Panc1 (cell line): ENCODE measurements at regions not wholly inside any gene's neighbourhood (a gene's known extent, or its start where the extent isn't known, plus 50 kb on each side); places are given as distances from the start of the nearest gene placed in this dataset.
"Not testable (repeated sequence)": the region's sequence is repeated elsewhere in the genome, so short reads cannot be mapped to it uniquely, and the experiment has no call there.

Source experiments
- REST ChIP-seq, 2 experiments: IDR thresholded peaks; 2 replicates each; pipeline ENCODE4 v1.6.1; 2011 to 2012; ENCODE audit warnings: low read depth in 2 of 2, control low read depth in 1 of 2, low read length in 1 of 2, mild to moderate bottlenecking in 1 of 2, moderate library complexity in 1 of 2; ENCODE audit not compliant: insufficient read depth in 1 of 2
- TF ChIP-seq, protein P1 (sequence below): fragments of 450-650 bp; IDR thresholded peaks from 2 replicates; pipeline ENCODE4 v1.5.1; 2017; ENCODE audit warnings: mild to moderate bottlenecking

DNA sequence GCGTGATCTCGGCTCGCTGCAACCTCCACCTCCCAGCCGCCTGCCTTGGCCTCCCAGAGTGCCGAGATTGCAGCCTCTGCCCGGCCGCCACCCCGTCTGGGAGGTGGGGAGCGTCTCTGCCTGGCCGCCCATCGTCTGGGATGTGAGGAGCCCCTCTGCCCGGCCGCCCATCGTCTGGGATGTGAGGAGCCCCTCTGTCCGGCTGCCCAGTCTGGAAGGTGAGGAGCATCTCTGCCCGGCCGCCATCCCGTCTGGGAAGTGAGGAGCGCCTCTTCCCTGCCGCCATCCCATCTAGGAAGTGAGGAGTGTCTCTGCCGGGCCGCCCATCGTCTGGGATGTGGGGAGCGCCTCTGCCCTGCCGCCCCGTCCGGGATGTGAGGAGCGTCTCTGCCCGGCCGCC lies 56.9 kb upstream of the FOXE1 start:
- TF ChIP-seq, protein P1, sequence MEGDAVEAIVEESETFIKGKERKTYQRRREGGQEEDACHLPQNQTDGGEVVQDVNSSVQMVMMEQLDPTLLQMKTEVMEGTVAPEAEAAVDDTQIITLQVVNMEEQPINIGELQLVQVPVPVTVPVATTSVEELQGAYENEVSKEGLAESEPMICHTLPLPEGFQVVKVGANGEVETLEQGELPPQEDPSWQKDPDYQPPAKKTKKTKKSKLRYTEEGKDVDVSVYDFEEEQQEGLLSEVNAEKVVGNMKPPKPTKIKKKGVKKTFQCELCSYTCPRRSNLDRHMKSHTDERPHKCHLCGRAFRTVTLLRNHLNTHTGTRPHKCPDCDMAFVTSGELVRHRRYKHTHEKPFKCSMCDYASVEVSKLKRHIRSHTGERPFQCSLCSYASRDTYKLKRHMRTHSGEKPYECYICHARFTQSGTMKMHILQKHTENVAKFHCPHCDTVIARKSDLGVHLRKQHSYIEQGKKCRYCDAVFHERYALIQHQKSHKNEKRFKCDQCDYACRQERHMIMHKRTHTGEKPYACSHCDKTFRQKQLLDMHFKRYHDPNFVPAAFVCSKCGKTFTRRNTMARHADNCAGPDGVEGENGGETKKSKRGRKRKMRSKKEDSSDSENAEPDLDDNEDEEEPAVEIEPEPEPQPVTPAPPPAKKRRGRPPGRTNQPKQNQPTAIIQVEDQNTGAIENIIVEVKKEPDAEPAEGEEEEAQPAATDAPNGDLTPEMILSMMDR = not testable (repeated sequence)
- TF ChIP-seq REST (IDR thresholded peaks at IDR 0.05; ENCODE audit: insufficient read depth in 1 of 2, low read depth in 2 of 2, low read length in 1 of 2) = not testable (repeated sequence)
